Activated naive CD8-positive, alpha-beta T cell treated with anti-CD3 and anti-CD28 coated beads, Interleukin-2, amount 50 U/mL, for 16 hours (primary cell): ENCODE measurements at regions not wholly inside any gene's neighbourhood (a gene's known extent, or its start where the extent isn't known, plus 50 kb on each side); places are given as distances from the start of the nearest gene placed in this dataset.

Source experiments
- DNase-seq: peaks from one replicate; pipeline ENCODE4 v3.0.0-alpha.2; 2020; ENCODE audit warnings: low read depth, low spot score

- no peak for DNase-seq
These were observed 523.1 kb upstream of the HS6ST1 start for GRCh38 chr2:128841803-128842202.

- no peak for DNase-seq
These were observed 548.6 kb upstream of the HS6ST1 start for GRCh38 chr2:128867311-128867710.

GRCh38 chr2:128867936-128868636 is 549.4 kb upstream of the HS6ST1 start:
- no peak for DNase-seq

GRCh38 chr2:128868686-128869551 is 550.3 kb upstream of the HS6ST1 start:
- DNase-seq = no peak

GRCh38 chr2:128874608-128875007 is 555.9 kb upstream of the HS6ST1 start:
- DNase-seq = no peak

GRCh38 chr2:128876986-128877983 is 558.6 kb upstream of the HS6ST1 start:
- no peak for DNase-seq

GRCh38 chr2:128879161-128879560 is 560.5 kb upstream of the HS6ST1 start:
- no peak for DNase-seq

- no peak for DNase-seq
These were observed 576.2 kb upstream of the HS6ST1 start for GRCh38 chr2:128894896-128895295.

GRCh38 chr2:128901572-128902391 is 583.1 kb upstream of the HS6ST1 start:
- no peak for DNase-seq

GRCh38 chr2:128903637-128904036 is 585.0 kb upstream of the HS6ST1 start:
- DNase-seq = no peak

- no peak for DNase-seq
These were observed 592.6 kb upstream of the HS6ST1 start for GRCh38 chr2:128911276-128911675.

GRCh38 chr2:128914320-128914719 is 595.7 kb upstream of the HS6ST1 start:
- DNase-seq = no peak

GRCh38 chr2:128921751-128922150 is 603.1 kb upstream of the HS6ST1 start:
- no peak for DNase-seq

- DNase-seq = no peak
These were observed 603.5 kb upstream of the HS6ST1 start for GRCh38 chr2:128922154-128922553.

GRCh38 chr2:128925631-128926030 is 607.0 kb upstream of the HS6ST1 start:
- DNase-seq = no peak

GRCh38 chr2:128930101-128930500 is 611.4 kb upstream of the HS6ST1 start:
- DNase-seq = no peak

- no peak for DNase-seq
These were observed 621.7 kb upstream of the HS6ST1 start for GRCh38 chr2:128940378-128940777.

GRCh38 chr2:128941751-128942150 is 623.1 kb upstream of the HS6ST1 start:
- no peak for DNase-seq

- DNase-seq = no peak
These were observed 630.7 kb upstream of the HS6ST1 start for GRCh38 chr2:128949360-128949759.

- no peak for DNase-seq
These were observed 632.1 kb upstream of the HS6ST1 start for GRCh38 chr2:128950758-128951157.

GRCh38 chr2:128958241-128958640 is 639.6 kb upstream of the HS6ST1 start:
- DNase-seq = no peak
